Sigmoid colon (tissue), 4 donors: ENCODE measurements at regions not wholly inside any gene's neighbourhood (a gene's known extent, or its start where the extent isn't known, plus 50 kb on each side); places are given as distances from the start of the nearest gene placed in this dataset.

Experiments
- EP300 ChIP-seq, 4 donors: sonication (generic); formaldehyde crosslinking; IDR thresholded peaks; one replicate each; pipeline ENCODE4 v1.6.1; 2017; ENCODE audit warnings: antibody characterized with exemption in 4 of 4
- POLR2AphosphoS5 ChIP-seq, 4 donors: sonication (generic); formaldehyde crosslinking; IDR thresholded peaks; one replicate each; pipeline ENCODE4 v1.6.1; 2017; ENCODE audit warnings: antibody characterized with exemption in 4 of 4
- TF ChIP-seq, protein P1 (sequence below), 4 experiments: fragments of 450-650 bp in 3 of 4; fragments of 200-600 bp in 1 of 4; IDR thresholded peaks; one replicate each; pipeline ENCODE4 v1.5.1; 2016 to 2019; ENCODE audit warnings: antibody characterized with exemption in 4 of 4, mild to moderate bottlenecking in 3 of 4, moderate library complexity in 2 of 4

GRCh38 chr20:51331481-51331880 is 211.0 kb downstream of the NFATC2 start:
- TF ChIP-seq, protein P1, sequence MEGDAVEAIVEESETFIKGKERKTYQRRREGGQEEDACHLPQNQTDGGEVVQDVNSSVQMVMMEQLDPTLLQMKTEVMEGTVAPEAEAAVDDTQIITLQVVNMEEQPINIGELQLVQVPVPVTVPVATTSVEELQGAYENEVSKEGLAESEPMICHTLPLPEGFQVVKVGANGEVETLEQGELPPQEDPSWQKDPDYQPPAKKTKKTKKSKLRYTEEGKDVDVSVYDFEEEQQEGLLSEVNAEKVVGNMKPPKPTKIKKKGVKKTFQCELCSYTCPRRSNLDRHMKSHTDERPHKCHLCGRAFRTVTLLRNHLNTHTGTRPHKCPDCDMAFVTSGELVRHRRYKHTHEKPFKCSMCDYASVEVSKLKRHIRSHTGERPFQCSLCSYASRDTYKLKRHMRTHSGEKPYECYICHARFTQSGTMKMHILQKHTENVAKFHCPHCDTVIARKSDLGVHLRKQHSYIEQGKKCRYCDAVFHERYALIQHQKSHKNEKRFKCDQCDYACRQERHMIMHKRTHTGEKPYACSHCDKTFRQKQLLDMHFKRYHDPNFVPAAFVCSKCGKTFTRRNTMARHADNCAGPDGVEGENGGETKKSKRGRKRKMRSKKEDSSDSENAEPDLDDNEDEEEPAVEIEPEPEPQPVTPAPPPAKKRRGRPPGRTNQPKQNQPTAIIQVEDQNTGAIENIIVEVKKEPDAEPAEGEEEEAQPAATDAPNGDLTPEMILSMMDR (IDR thresholded peaks at IDR 0.05): no peak
- TF ChIP-seq EP300 (IDR thresholded peaks at IDR 0.05) (no peak), POLR2AphosphoS5 (IDR thresholded peaks at IDR 0.05) (no peak)
